Peyer's patch (tissue), 4 donors: ENCODE measurements at regions not wholly inside any gene's neighbourhood (a gene's known extent, or its start where the extent isn't known, plus 50 kb on each side); places are given as distances from the start of the nearest gene placed in this dataset.

ENCODE experiments used
- DNase-seq, 3 donors: peaks; one replicate each; pipeline ENCODE4 v3.0.0-alpha.2; 2017 to 2019
- H3K27ac ChIP-seq, 4 donors: fragments of 200-600 bp; sonication (generic); one replicate each; pipeline ENCODE4 v1.5.1; 2016 to 2019
- H3K27me3 ChIP-seq, 2 donors: fragments of 200-600 bp; sonication (generic); one replicate each; pipeline ENCODE4 v1.5.1; 2019
- H3K36me3 ChIP-seq, 3 donors: fragments of 200-600 bp; sonication (generic); one replicate each; pipeline ENCODE4 v1.5.1; 2016 to 2019
- H3K4me1 ChIP-seq, 4 donors: fragments of 200-600 bp; sonication (generic); one replicate each; pipeline ENCODE4 v1.5.1; 2016 to 2019
- H3K4me3 ChIP-seq, 4 donors: fragments of 200-600 bp; sonication (generic); 1 replicate in 3 of 4; 2 replicates in 1 of 4; pipeline ENCODE4 v1.5.1; 2016 to 2019; ENCODE audit warnings: mild to moderate bottlenecking in 1 of 4
- H3K9me3 ChIP-seq, 4 donors: fragments of 200-600 bp; sonication (generic); one replicate each; pipeline ENCODE4 v1.5.1; 2016 to 2019; ENCODE audit warnings: mild to moderate bottlenecking in 1 of 4
- CTCF ChIP-seq, 6 experiments: fragments of 450-650 bp in 4 of 6; fragments of 200-600 bp in 2 of 6; sonication (generic) in 1 of 6; IDR thresholded peaks; one replicate each; pipeline ENCODE4 v1.5.1; 2017 to 2019; ENCODE audit warnings: antibody characterized with exemption in 6 of 6, mild to moderate bottlenecking in 3 of 6, moderate library complexity in 1 of 6
- POLR2A ChIP-seq, 2 donors: fragments of 450-650 bp; IDR thresholded peaks; one replicate each; pipeline ENCODE4 v1.5.1; 2017; ENCODE audit warnings: antibody characterized with exemption in 2 of 2, mild to moderate bottlenecking in 2 of 2, moderate library complexity in 2 of 2

- no peaks in the 10 kb centered on the region for H3K36me3 ChIP-seq
- H3K4me1 ChIP-seq = peaks cover 0 to 4% (median 0%) of the 10 kb centered on the region in 4 donors
- TF ChIP-seq CTCF (IDR thresholded peaks at IDR 0.05) (no peak), POLR2A (IDR thresholded peaks at IDR 0.05) (no peak)
- no peak overlapping the region for H3K4me3 ChIP-seq
- no peaks in the 10 kb centered on the region for H3K27me3 ChIP-seq
- no peaks in the 10 kb centered on the region for H3K9me3 ChIP-seq
- H3K27ac ChIP-seq = no peak overlapping the region
- DNase-seq = no peak
Measured at GRCh38 chr6:143594647-143595046, 83.1 kb upstream of the PHACTR2 start.

- Histone ChIP-seq H3K9me3 (no peaks in the 10 kb centered on the region), H3K27me3 (no peaks in the 10 kb centered on the region), H3K4me3 (no peak overlapping the region), H3K36me3 (no peaks in the 10 kb centered on the region), H3K27ac (no peak overlapping the region), H3K4me1 (peaks cover 0 to 4% (median 0%) of the 10 kb centered on the region in 4 donors)
- TF ChIP-seq CTCF (IDR thresholded peaks at IDR 0.05) (peak in 2 of 6 experiments; percentile 10 to 21), POLR2A (IDR thresholded peaks at IDR 0.05) (no peak)
- DNase-seq = no peak
Measured at GRCh38 chr6:143592335-143592734, 80.8 kb upstream of the FUCA2 start.

- TF ChIP-seq CTCF (IDR thresholded peaks at IDR 0.05) = no peak
- no peak for TF ChIP-seq POLR2A (IDR thresholded peaks at IDR 0.05)
- DNase-seq = no peak
- H3K4me1 ChIP-seq = peaks cover 0 to 4% (median 0%) of the 10 kb centered on the region in 4 donors
- no peaks in the 10 kb centered on the region for H3K36me3 ChIP-seq
- H3K27me3 ChIP-seq = no peaks in the 10 kb centered on the region
- H3K9me3 ChIP-seq = no peaks in the 10 kb centered on the region
- H3K4me3 ChIP-seq = no peak overlapping the region
- H3K27ac ChIP-seq = no peak overlapping the region
Measured at GRCh38 chr6:143591441-143591840, 79.9 kb upstream of the FUCA2 start.

- Histone ChIP-seq H3K4me3 (no peak overlapping the region), H3K4me1 (no peaks in the 10 kb centered on the region), H3K27me3 (no peaks in the 10 kb centered on the region), H3K9me3 (no peaks in the 10 kb centered on the region), H3K27ac (no peak overlapping the region), H3K36me3 (no peaks in the 10 kb centered on the region)
- DNase-seq = no peak
- TF ChIP-seq CTCF (IDR thresholded peaks at IDR 0.05) (no peak), POLR2A (IDR thresholded peaks at IDR 0.05) (no peak)
Measured at GRCh38 chr6:143589162-143589561, 77.6 kb upstream of the FUCA2 start.

GRCh38 chr6:143586557-143586956, 75.0 kb upstream of the FUCA2 start:
- TF ChIP-seq CTCF (IDR thresholded peaks at IDR 0.05) = no peak
- no peaks in the 10 kb centered on the region for H3K4me1 ChIP-seq
- DNase-seq = no peak
- H3K36me3 ChIP-seq = no peaks in the 10 kb centered on the region
- H3K27ac ChIP-seq = no peak overlapping the region
- no peaks in the 10 kb centered on the region for H3K9me3 ChIP-seq
- H3K4me3 ChIP-seq = no peak overlapping the region
- no peaks in the 10 kb centered on the region for H3K27me3 ChIP-seq

GRCh38 chr6:143585716-143586115, 74.2 kb upstream of the FUCA2 start:
- no peaks in the 10 kb centered on the region for H3K27me3 ChIP-seq
- H3K9me3 ChIP-seq = no peaks in the 10 kb centered on the region
- H3K36me3 ChIP-seq = no peaks in the 10 kb centered on the region
- no peak for DNase-seq
- H3K4me1 ChIP-seq = no peaks in the 10 kb centered on the region
- H3K27ac ChIP-seq = no peak overlapping the region
- H3K4me3 ChIP-seq = no peak overlapping the region
- TF ChIP-seq POLR2A (IDR thresholded peaks at IDR 0.05) (no peak), CTCF (IDR thresholded peaks at IDR 0.05) (no peak)
